GM06990 (cell line): ENCODE measurements at regions not wholly inside any gene's neighbourhood (a gene's known extent, or its start where the extent isn't known, plus 50 kb on each side); places are given as distances from the start of the nearest gene placed in this dataset.
A peak's percentile ranks its signal among the peaks of the same experiment; 100 is the strongest.

Source experiments
- DNase-seq: peaks from one replicate; pipeline ENCODE4 v3.0.0-alpha.2; 2011; ENCODE audit not compliant: insufficient read length; ENCODE audit errors: extremely low read depth
- H3K27me3 ChIP-seq: replicated peaks from 2 replicates; pipeline ENCODE4 v1.6.0; 2011; ENCODE audit warnings: low read length; ENCODE audit not compliant: control insufficient read depth, insufficient read depth
- H3K36me3 ChIP-seq: 2 replicates; pipeline ENCODE4 v1.5.1; 2011; ENCODE audit warnings: low read length; ENCODE audit not compliant: control insufficient read depth, insufficient read depth
- H3K4me3 ChIP-seq: replicated peaks from 2 replicates; pipeline ENCODE4 v1.5.1; 2011; ENCODE audit warnings: low read depth, mild to moderate bottlenecking, control low read depth, low read length
- TF ChIP-seq, protein P1 (sequence below): IDR thresholded peaks from 2 replicates; pipeline ENCODE4 v1.5.1; 2011; ENCODE audit warnings: low read length, control low read depth, mild to moderate bottlenecking, inconsistent platforms; ENCODE audit not compliant: insufficient read depth, poor library complexity, severe bottlenecking

DNA sequence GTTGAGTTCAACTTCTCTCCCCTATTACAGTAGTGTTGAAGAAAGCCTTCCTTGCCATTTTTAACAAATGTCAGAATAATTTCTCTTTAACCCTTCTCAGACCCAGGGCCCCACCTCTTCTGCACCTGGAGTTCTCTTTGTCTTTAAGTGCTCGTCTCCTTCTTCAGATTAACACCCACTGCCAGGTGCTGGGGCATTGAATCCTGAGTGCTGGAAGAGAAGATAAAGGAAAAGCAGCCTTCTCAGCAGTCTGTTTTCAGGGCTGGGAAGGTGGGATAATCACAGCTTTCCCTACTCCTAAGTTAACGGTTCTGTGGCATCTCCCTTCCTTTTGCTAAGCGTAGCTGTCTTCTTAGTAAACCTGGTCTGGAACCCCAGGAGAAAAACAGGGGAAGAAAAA is 114.6 kb upstream of the TAB2 start:
- Histone ChIP-seq H3K27me3 (no peaks in the 10 kb centered on the region), H3K36me3 (no peaks in the 10 kb centered on the region), H3K4me3 (no peak overlapping the region)
- TF ChIP-seq, protein P1, sequence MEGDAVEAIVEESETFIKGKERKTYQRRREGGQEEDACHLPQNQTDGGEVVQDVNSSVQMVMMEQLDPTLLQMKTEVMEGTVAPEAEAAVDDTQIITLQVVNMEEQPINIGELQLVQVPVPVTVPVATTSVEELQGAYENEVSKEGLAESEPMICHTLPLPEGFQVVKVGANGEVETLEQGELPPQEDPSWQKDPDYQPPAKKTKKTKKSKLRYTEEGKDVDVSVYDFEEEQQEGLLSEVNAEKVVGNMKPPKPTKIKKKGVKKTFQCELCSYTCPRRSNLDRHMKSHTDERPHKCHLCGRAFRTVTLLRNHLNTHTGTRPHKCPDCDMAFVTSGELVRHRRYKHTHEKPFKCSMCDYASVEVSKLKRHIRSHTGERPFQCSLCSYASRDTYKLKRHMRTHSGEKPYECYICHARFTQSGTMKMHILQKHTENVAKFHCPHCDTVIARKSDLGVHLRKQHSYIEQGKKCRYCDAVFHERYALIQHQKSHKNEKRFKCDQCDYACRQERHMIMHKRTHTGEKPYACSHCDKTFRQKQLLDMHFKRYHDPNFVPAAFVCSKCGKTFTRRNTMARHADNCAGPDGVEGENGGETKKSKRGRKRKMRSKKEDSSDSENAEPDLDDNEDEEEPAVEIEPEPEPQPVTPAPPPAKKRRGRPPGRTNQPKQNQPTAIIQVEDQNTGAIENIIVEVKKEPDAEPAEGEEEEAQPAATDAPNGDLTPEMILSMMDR = no peak
- no peak for DNase-seq

- TF ChIP-seq, protein P1 = no peak
- Histone ChIP-seq H3K27me3 (no peaks in the 10 kb centered on the region), H3K4me3 (no peak overlapping the region), H3K36me3 (no peaks in the 10 kb centered on the region)
- DNase-seq = no peak
Observed at GRCh38 chr6:149203509-149203908, 114.0 kb upstream of the TAB2 start.

GRCh38 chr6:149208134-149208601 is 109.3 kb upstream of the TAB2 start:
- TF ChIP-seq, protein P1 = no peak
- H3K27me3 ChIP-seq = no peaks in the 10 kb centered on the region
- H3K4me3 ChIP-seq = no peak overlapping the region
- H3K36me3 ChIP-seq = no peaks in the 10 kb centered on the region
- no peak for DNase-seq

DNA sequence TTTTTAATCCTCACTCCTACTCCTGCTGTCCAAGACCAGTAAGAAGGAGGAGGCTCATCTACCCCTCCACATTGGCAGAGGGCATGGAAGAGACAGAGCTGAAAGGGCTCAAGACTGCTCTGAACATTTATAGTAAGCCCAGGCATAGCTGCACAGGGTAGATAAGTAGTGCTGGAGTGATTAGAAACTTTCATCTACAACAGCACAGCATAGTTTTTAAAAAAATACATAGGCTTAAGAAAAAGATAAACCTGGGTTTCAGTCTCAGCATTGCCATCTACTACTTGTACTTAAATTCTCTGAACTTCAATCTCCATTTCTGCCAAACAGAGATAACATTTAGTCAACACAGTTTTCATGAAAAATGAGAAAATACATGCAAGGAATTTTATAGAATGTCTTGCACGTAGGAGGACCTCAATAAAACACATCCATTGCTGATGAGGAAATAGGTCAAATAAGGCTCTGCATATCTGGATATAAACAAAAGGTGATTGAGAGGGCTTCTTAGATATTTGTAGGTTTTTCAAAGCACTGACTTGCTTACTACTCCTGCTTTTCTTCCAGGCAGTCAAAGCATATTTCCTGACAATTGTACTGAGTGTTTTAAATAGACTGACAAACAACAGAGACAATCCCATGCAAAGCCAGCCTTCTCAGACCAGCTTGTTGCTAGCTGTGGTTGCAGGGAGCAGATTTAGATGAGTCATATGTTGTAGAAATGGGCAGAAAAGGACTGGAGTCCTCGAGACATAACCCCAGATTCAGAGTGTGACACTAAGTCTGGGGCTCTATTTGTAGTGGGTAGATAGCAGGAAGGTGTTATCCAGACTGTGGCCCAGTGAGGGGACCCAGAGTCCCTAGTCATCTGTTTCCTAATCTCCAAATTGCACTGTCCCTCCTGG is 107.4 kb upstream of the TAB2 start:
- Histone ChIP-seq H3K4me3 (no peak overlapping the region), H3K27me3 (no peaks in the 10 kb centered on the region), H3K36me3 (no peaks in the 10 kb centered on the region)
- TF ChIP-seq, protein P1 = no peak
- DNase-seq = no peak

GRCh38 chr6:149211046-149211571 is 106.4 kb upstream of the TAB2 start:
- H3K4me3 ChIP-seq = no peak overlapping the region
- DNase-seq = peak; percentile 56
- TF ChIP-seq, protein P1 = no peak

DNA sequence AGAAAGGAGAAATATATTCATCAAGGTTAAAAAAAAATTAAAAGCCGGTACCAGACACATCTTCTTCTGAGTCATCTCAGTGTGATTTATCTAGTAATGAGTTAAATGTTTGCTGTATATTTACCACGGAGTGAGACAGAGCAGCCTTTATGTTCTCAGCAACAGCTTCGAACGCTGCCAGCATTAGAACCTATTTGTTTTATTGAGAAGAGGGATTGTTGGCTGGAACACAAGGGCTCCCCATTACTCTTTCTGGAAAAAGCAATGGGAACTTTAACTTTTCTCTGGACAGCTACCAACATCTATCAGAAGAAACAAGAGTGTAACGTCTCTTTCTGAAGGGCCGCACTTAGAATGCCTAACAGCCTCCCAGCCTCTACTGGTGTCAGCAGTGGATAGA is 105.3 kb upstream of the TAB2 start:
- H3K27me3 ChIP-seq = no peaks in the 10 kb centered on the region
- TF ChIP-seq, protein P1 = no peak
- H3K4me3 ChIP-seq = no peak overlapping the region
- DNase-seq = no peak
- H3K36me3 ChIP-seq = no peaks in the 10 kb centered on the region

More at GRCh38 chr6:149211046-149211571, 106.4 kb upstream of the TAB2 start:
- Histone ChIP-seq H3K36me3 (no peaks in the 10 kb centered on the region), H3K27me3 (no peaks in the 10 kb centered on the region)
